Thyroid gland (tissue), 4 donors: ENCODE measurements at regions not wholly inside any gene's neighbourhood (a gene's known extent, or its start where the extent isn't known, plus 50 kb on each side); places are given as distances from the start of the nearest gene placed in this dataset.

ENCODE experiments used
- CTCF ChIP-seq, 6 experiments: fragments of 200-600 bp in 3 of 6; fragments of 450-650 bp in 3 of 6; sonication (generic) in 3 of 6; IDR thresholded peaks; one replicate each; pipeline ENCODE4 v1.5.1; 2016 to 2019; ENCODE audit warnings: antibody characterized with exemption in 6 of 6, mild to moderate bottlenecking in 2 of 6, inconsistent platforms in 1 of 6, moderate library complexity in 1 of 6
- POLR2A ChIP-seq, 2 donors: fragments of 450-650 bp; IDR thresholded peaks; one replicate each; pipeline ENCODE4 v1.6.1; 2017; ENCODE audit warnings: antibody characterized with exemption in 2 of 2, mild to moderate bottlenecking in 2 of 2, moderate library complexity in 1 of 2

DNA sequence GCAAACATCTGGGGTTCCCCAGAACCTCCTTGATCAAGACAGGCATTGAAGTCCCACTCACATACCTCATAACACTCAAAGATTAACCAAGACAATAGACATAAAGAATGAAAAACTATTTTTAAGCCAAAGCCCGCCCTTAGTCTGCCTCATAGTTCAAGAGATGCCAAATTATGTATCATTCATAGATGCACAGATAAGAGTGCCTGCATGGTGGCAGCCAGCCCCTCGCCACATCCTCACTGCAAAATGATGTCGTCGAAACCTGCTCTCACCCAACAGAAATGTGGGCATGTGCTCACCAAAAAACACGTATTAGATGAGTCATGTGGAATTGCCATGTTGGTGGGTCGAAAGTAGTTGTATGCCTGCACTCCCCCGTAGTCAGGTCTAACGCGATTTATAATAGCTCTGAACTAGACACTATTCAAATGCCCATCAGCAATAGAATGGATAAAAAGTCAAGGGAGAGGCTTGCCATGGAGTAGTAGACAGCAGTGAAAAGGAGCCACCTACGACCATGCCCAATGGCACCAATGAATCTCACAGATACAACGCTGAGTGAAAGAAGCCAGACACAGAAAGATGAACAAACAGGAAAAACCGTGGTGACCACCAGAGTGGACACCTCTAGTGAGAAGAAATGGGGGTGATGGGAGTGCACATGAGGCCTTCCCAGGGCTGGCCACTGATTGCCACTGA lies 64.8 kb downstream of the C16orf95 start:
- no peak for TF ChIP-seq CTCF (IDR thresholded peaks at IDR 0.05)
- TF ChIP-seq POLR2A (IDR thresholded peaks at IDR 0.05): no peak
